Loucy (cell line): ENCODE measurements at regions not wholly inside any gene's neighbourhood (a gene's known extent, or its start where the extent isn't known, plus 50 kb on each side); places are given as distances from the start of the nearest gene placed in this dataset.

Experiments used
- EZH2phosphoT487 ChIP-seq: fragments of 200-600 bp; IDR thresholded peaks from 2 replicates; pipeline ENCODE4 v1.6.1; 2018; ENCODE audit warnings: antibody characterized with exemption, mild to moderate bottlenecking, moderate library complexity, borderline replicate concordance
- TF ChIP-seq, protein P1 (sequence below): fragments of 200-600 bp; sonication (generic); conservative IDR thresholded peaks from 2 replicates; pipeline ENCODE4 v1.5.1; 2014; ENCODE audit warnings: mild to moderate bottlenecking, antibody characterized with exemption, low read length

GRCh38 chr2:12616456-12617156, 100.1 kb upstream of the TRIB2 start:
- TF ChIP-seq, protein P1, sequence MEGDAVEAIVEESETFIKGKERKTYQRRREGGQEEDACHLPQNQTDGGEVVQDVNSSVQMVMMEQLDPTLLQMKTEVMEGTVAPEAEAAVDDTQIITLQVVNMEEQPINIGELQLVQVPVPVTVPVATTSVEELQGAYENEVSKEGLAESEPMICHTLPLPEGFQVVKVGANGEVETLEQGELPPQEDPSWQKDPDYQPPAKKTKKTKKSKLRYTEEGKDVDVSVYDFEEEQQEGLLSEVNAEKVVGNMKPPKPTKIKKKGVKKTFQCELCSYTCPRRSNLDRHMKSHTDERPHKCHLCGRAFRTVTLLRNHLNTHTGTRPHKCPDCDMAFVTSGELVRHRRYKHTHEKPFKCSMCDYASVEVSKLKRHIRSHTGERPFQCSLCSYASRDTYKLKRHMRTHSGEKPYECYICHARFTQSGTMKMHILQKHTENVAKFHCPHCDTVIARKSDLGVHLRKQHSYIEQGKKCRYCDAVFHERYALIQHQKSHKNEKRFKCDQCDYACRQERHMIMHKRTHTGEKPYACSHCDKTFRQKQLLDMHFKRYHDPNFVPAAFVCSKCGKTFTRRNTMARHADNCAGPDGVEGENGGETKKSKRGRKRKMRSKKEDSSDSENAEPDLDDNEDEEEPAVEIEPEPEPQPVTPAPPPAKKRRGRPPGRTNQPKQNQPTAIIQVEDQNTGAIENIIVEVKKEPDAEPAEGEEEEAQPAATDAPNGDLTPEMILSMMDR = no peak
- no peak for TF ChIP-seq EZH2phosphoT487
